SK-N-SH treated with all-trans-retinoic acid at 6 μM for 48 hours (cell line): ENCODE measurements at regions not wholly inside any gene's neighbourhood (a gene's known extent, or its start where the extent isn't known, plus 50 kb on each side); places are given as distances from the start of the nearest gene placed in this dataset.

Source experiments
- ATAC-seq: fragments of 200-7000 bp; cut with Tn5 transposase; 3 replicates; pipeline ENCODE4 v1.9.1; 2020; ENCODE audit warnings: mild to moderate bottlenecking, moderate library complexity
- BACH2 ChIP-seq: fragments of 250-450 bp; sonication (Bioruptor Pico); IDR thresholded peaks from 2 replicates; pipeline ENCODE4 v1.9.0; 2021; ENCODE audit warnings: mild to moderate bottlenecking, borderline replicate concordance
- CSDC2 ChIP-seq: fragments of 250-450 bp; sonication (Bioruptor Pico); IDR thresholded peaks from 2 replicates; pipeline ENCODE4 v1.5.0; 2020; ENCODE audit warnings: mild to moderate bottlenecking, moderate library complexity
- ESRRG ChIP-seq: fragments of 250-450 bp; sonication (Bioruptor Pico); IDR thresholded peaks from 2 replicates; pipeline ENCODE4 v1.6.1; 2021; ENCODE audit warnings: mild to moderate bottlenecking
- GLIS3 ChIP-seq: fragments of 250-450 bp; sonication (Bioruptor Pico); IDR thresholded peaks from 2 replicates; pipeline ENCODE4 v1.5.0; 2020; ENCODE audit warnings: mild to moderate bottlenecking, moderate library complexity
- OSR1 ChIP-seq: fragments of 250-450 bp; sonication (Bioruptor Pico); IDR thresholded peaks from 2 replicates; pipeline ENCODE4 v1.8.0; 2022; ENCODE audit warnings: moderate library complexity, mild to moderate bottlenecking, inconsistent platforms
- PATZ1 ChIP-seq: fragments of 250-450 bp; sonication (Bioruptor Pico); IDR thresholded peaks from 2 replicates; pipeline ENCODE4 v1.8.0; 2020; ENCODE audit warnings: mild to moderate bottlenecking, moderate library complexity, borderline replicate concordance
- POU6F1 ChIP-seq: fragments of 250-450 bp; sonication (Bioruptor Pico); IDR thresholded peaks from 2 replicates; pipeline ENCODE4 v1.8.0; 2021; ENCODE audit warnings: low read depth, mild to moderate bottlenecking, moderate library complexity, borderline replicate concordance
- PPARA ChIP-seq: fragments of 250-450 bp; sonication (Bioruptor Pico); IDR thresholded peaks from 2 replicates; pipeline ENCODE4 v1.5.0; 2020; ENCODE audit warnings: mild to moderate bottlenecking, borderline replicate concordance
- RARB ChIP-seq: fragments of 250-450 bp; sonication (Bioruptor Pico); IDR thresholded peaks from 2 replicates; pipeline ENCODE4 v1.8.0; 2021; ENCODE audit warnings: mild to moderate bottlenecking, moderate library complexity
- SNAI2 ChIP-seq: fragments of 250-450 bp; sonication (Bioruptor Pico); IDR thresholded peaks from 2 replicates; pipeline ENCODE4 v1.5.0; 2020; ENCODE audit warnings: mild to moderate bottlenecking, moderate library complexity
- TCF4 ChIP-seq: fragments of 250-450 bp; sonication (Bioruptor Pico); IDR thresholded peaks from 2 replicates; pipeline ENCODE4 v1.8.0; 2021; ENCODE audit warnings: mild to moderate bottlenecking, moderate library complexity, borderline replicate concordance
- TOX ChIP-seq: fragments of 250-450 bp; sonication (Bioruptor Pico); IDR thresholded peaks from 2 replicates; pipeline ENCODE4 v1.8.0; 2021; ENCODE audit warnings: mild to moderate bottlenecking, moderate library complexity, borderline replicate concordance
- TSHZ2 ChIP-seq: fragments of 250-450 bp; sonication (Bioruptor Pico); IDR thresholded peaks from 2 replicates; pipeline ENCODE4 v1.5.0; 2020; ENCODE audit warnings: mild to moderate bottlenecking, moderate library complexity
- ZC3H10 ChIP-seq: fragments of 250-450 bp; sonication (Bioruptor Pico); IDR thresholded peaks from 2 replicates; pipeline ENCODE4 v1.5.1; 2021; ENCODE audit warnings: mild to moderate bottlenecking, moderate library complexity
- ZFP3 ChIP-seq: fragments of 250-450 bp; sonication (Bioruptor Pico); IDR thresholded peaks from 2 replicates; pipeline ENCODE4 v1.5.0; 2020; ENCODE audit warnings: mild to moderate bottlenecking, moderate library complexity
- ZNF565 ChIP-seq: fragments of 450-650 bp; formaldehyde crosslinking; conservative IDR thresholded peaks from 2 replicates; pipeline ENCODE4 v1.5.0; 2020; ENCODE audit warnings: low read depth, mild to moderate bottlenecking, moderate library complexity
- ZNF70 ChIP-seq: fragments of 450-650 bp; formaldehyde crosslinking; IDR thresholded peaks from 2 replicates; pipeline ENCODE4 v1.5.0; 2020; ENCODE audit warnings: mild to moderate bottlenecking, moderate library complexity

DNA sequence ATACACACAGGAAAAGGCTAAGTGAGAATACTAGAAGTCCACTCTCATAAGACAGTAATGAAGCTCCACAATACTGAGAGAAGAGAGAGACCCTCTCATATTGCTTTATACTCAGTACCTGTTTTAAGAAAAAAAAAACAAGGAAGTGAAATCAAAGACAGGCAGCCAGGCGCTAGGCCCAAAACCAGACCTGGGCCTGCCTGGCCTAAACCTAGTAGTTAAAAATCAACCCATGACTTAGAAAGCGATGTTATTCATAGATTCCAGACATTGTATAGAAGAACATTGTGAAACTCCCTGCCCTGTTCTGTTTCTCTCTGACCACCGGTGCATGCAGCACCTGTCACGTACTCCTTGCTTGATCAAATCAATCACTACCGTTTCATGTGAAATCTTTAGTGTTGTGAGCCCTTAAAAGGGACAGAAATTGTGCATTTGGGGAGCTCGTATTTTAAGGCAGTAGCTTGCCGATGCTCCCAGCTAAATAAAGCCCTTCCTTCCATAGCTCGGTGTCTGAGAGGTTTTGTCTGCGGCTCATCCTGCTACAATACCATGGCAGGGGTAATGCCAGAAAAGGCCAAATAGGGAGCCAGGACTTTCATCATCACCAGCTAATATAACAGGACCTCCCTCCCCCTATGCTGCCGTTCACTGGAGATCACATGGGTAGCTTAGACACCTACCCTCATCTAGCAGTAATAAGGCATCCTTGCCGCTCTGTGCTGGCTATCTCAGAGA, 1294.1 kb downstream of the NSUN3 start:
- TF ChIP-seq ZNF565 (CRISPR knock-in tag) (no peak), TSHZ2 (CRISPR knock-in tag) (no peak)
- no peak for ATAC-seq

- no peak for ATAC-seq
- TF ChIP-seq OSR1 (CRISPR knock-in tag) (no peak), TOX (no peak)
These were observed 1324.6 kb downstream of the NSUN3 start for GRCh38 chr3:95387242-95388021.

DNA sequence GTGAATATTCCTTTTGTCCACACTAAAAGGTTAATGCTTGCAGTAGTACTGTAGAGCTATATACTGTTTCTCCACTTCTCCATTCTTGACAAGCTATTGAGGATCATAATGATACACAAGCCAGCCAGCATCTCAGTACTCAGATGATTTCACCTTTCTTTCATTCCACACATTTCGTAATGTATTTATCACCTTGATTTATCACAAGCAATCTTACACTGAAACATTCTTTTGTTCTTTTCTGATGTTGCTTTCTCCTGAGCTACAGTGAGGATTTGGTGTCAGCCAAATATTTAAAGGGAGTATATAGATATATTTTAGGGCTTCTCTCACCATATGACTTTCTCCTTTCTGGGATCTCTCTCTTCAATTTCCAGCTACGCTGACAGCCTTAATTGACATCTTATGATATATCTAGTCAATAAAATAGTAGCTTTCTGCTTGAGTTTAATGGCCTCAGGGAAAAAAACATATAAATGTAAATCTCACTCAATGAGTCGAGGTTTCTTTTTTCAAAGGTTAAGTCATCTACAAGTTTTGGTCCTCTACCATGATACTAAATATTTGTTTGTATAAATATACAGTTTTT, 1327.0 kb downstream of the NSUN3 start:
- no peak for ATAC-seq
- TF ChIP-seq CSDC2 (CRISPR knock-in tag), result no peak
- TF ChIP-seq OSR1 (CRISPR knock-in tag), result no peak
- TF ChIP-seq GLIS3 (CRISPR knock-in tag), result no peak
- no peak for TF ChIP-seq TSHZ2 (CRISPR knock-in tag)
- TF ChIP-seq ZC3H10, result no peak
- no peak for TF ChIP-seq PPARA (CRISPR knock-in tag)

- TF ChIP-seq ZNF565 (CRISPR knock-in tag), result no peak
- no peak for TF ChIP-seq TSHZ2 (CRISPR knock-in tag)
- TF ChIP-seq GLIS3 (CRISPR knock-in tag), result no peak
- TF ChIP-seq ZFP3 (CRISPR knock-in tag), result no peak
- TF ChIP-seq, all 23 proteins: peak for 0
- ATAC-seq, result no peak
These were observed 1331.4 kb downstream of the NSUN3 start for GRCh38 chr3:95394286-95394685.

DNA sequence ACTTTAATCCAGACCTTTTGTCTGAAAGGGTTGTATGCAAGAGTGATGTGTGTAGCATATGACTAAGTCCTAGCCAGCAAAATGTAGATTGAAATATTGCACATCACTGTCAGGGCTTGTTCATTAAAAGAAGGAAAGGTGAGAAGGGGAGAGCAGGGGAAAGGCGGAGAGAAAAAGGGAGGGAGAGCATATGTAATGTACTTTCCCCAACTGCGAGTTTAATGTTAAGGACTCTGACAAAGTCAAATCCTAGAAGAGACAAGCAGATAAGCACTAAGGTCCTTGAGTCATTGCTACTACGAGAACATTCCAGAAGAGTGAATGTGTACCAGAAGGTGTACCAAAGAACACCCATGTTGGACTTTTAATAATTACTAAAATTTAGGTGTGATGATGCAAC, 1336.7 kb downstream of the NSUN3 start:
- no peak for ATAC-seq
- TF ChIP-seq OSR1 (CRISPR knock-in tag) (no peak), SNAI2 (CRISPR knock-in tag) (no peak), PATZ1 (CRISPR knock-in tag) (no peak), GLIS3 (CRISPR knock-in tag) (no peak), ESRRG (CRISPR knock-in tag) (no peak), RARB (CRISPR knock-in tag) (no peak), PPARA (CRISPR knock-in tag) (no peak), TCF4 (CRISPR knock-in tag) (no peak), TOX (no peak), POU6F1 (CRISPR knock-in tag) (no peak), ZNF70 (CRISPR knock-in tag) (no peak), BACH2 (CRISPR knock-in tag) (no peak), ZNF565 (CRISPR knock-in tag) (no peak)
